Right cardiac atrium (tissue), 5 donors: ENCODE measurements at regions not wholly inside any gene's neighbourhood (a gene's known extent, or its start where the extent isn't known, plus 50 kb on each side); places are given as distances from the start of the nearest gene placed in this dataset.

Experiments
- ATAC-seq, 2 donors: fragments of 200-7000 bp; cut with Tn5 transposase; one replicate each; pipeline versions ENCODE4 v1.8.0 to v1.9.1; 2020; ENCODE audit warnings: moderate library complexity in 2 of 2, mild to moderate bottlenecking in 1 of 2
- DNase-seq, 3 donors: peaks; one replicate each; pipeline ENCODE4 v3.0.0-alpha.2; 2020
- H3K27ac ChIP-seq: one replicate; pipeline ENCODE4 v1.5.1; 2013; ENCODE audit warnings: mild to moderate bottlenecking, low read length, control low read depth, moderate library complexity
- H3K27me3 ChIP-seq: one replicate; pipeline ENCODE4 v1.6.1; 2013; ENCODE audit not compliant: control insufficient read depth, insufficient read depth
- H3K4me1 ChIP-seq: one replicate; pipeline ENCODE4 v1.6.1; 2013; ENCODE audit warnings: low read length; ENCODE audit not compliant: control insufficient read depth, insufficient read depth
- H3K4me3 ChIP-seq: one replicate; pipeline ENCODE4 v1.5.1; 2013; ENCODE audit warnings: low read length, control low read depth
- H3K9me3 ChIP-seq: one replicate; pipeline ENCODE4 v1.6.1; 2013; ENCODE audit warnings: low read length; ENCODE audit not compliant: control insufficient read depth
- WGBS: extraction: QIAGEN DNeasy Blood & Tissue Kit; methylation state at CpG from one replicate; pipeline ENCODE4 v1.1.7; 2013; 5-methylcytosine and 5-hydroxymethylcytosine counted together
- intact Hi-C, 4 donors: fragments of 100-400 bp; cut with DNase I; formaldehyde crosslinking; loops; one replicate each; pipeline versions ENCODE4 v1.11.0 to v1.14.0; 2022 to 2023
- donor health status: healthy with polysubstance abuse.
- donor health status: DM: no; HTN: yes; CAD: no.
- donor health status: DM: no; HTN: no; CAD: no.
- donor health status: DM: no; HTN: yes; CAD: no; lungs with severe emphysema.
- donor health status: DM: yes; HTN: yes; CAD: no.

GRCh38 chr4:41458689-41459088 lies 79.3 kb upstream of the LIMCH1 start:
- Histone ChIP-seq H3K4me3 (no peak overlapping the region), H3K4me1 (peaks cover 7% of the 10 kb centered on the region), H3K27me3 (no peaks in the 10 kb centered on the region), H3K9me3 (no peaks in the 10 kb centered on the region), H3K27ac (no peak overlapping the region)
- intact Hi-C loops, result loop anchor here in 1 of 4 donors (10.0 kb wide), 1 partner anchor 156 kb away; no protein-coding TSS in a partner anchor
- WGBS, result 85% methylated on average over 2 of the region's 2 CpGs
- DNase-seq, result no peak
- ATAC-seq, result no peak

DNA sequence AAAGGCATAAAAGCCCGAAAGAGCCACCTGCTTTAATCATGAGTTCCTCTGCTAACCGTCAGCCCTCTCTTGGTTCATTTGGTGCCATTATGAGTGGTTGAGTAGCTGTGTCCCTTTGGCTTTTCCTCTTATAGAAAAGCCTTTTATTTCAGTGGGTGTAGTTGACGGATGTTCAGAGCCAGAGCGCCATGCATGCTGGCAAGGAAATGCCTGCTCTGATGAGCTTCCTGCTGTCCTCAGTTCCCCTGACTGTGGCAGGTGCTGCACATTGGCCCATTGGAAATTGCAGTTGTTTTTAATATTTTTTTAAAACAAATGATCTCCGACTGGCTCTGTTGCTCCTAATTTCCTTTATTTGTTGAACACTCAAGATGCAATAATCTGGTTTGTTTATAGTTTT lies 77.3 kb upstream of the LIMCH1 start:
- DNase-seq (no peak), ATAC-seq (no peak)
- no peak overlapping the region for H3K27ac ChIP-seq
- peaks cover 8% of the 10 kb centered on the region for H3K4me1 ChIP-seq
- WGBS, result 75% methylated on average over 5 of the region's 5 CpGs
- no peaks in the 10 kb centered on the region for H3K9me3 ChIP-seq
- H3K27me3 ChIP-seq, result no peaks in the 10 kb centered on the region
- no peak overlapping the region for H3K4me3 ChIP-seq
- intact Hi-C loops, result no loop called here

DNA sequence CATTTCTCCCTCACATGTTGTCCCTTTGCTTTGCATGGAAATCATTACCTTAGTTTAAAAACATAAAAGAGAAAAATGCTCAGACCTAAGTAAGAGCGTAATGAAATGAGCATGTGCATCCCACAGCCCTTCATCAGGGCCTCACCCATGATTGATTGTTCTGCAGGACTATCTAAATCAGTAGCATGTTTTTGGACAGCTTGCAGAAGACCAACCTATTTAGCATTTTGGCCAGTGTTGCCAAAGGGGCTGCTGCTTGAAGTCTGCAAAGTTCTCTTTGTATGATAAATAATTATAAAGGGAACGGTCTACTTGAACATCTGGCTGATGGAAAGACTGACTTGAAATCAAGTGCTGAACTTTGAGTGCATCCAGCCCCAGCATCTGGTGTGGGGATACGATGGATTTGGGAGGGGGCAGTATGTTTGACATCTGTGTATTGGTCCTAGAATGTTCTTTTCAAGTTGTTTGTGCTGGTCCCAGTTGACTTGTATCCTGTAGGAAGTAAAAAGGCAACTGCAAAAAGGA lies 76.1 kb upstream of the LIMCH1 start:
- H3K4me3 ChIP-seq, result no peak overlapping the region
- no peak overlapping the region for H3K27ac ChIP-seq
- DNase-seq (no peak), ATAC-seq (no peak)
- no peaks in the 10 kb centered on the region for H3K9me3 ChIP-seq
- no peaks in the 10 kb centered on the region for H3K27me3 ChIP-seq
- H3K4me1 ChIP-seq, result peaks cover 5% of the 10 kb centered on the region
- intact Hi-C loops, result no loop called here
- 46% methylated on average over 3 of the region's 3 CpGs for WGBS

GRCh38 chr4:41465146-41465761 lies 72.7 kb upstream of the LIMCH1 start:
- Histone ChIP-seq H3K27me3 (no peaks in the 10 kb centered on the region), H3K4me3 (no peak overlapping the region), H3K9me3 (no peaks in the 10 kb centered on the region), H3K4me1 (peaks cover 3% of the 10 kb centered on the region), H3K27ac (no peak overlapping the region)
- intact Hi-C loops, result no loop called here
- WGBS, result 88% methylated on average over 5 of the region's 5 CpGs
- DNase-seq (no peak), ATAC-seq (no peak)

GRCh38 chr4:41466249-41466648 lies 71.7 kb upstream of the LIMCH1 start:
- Histone ChIP-seq H3K9me3 (no peaks in the 10 kb centered on the region), H3K27ac (no peak overlapping the region), H3K4me1 (peaks cover 3% of the 10 kb centered on the region), H3K4me3 (no peak overlapping the region), H3K27me3 (no peaks in the 10 kb centered on the region)
- ATAC-seq, result no peak
- DNase-seq, result no peak
- WGBS, result 86% methylated on average over 2 of the region's 2 CpGs
- intact Hi-C loops, result no loop called here

- Histone ChIP-seq H3K4me1 (peaks cover 3% of the 10 kb centered on the region), H3K27ac (no peak overlapping the region), H3K27me3 (no peaks in the 10 kb centered on the region), H3K9me3 (no peaks in the 10 kb centered on the region), H3K4me3 (no peak overlapping the region)
- 55% methylated on average over 1 of the region's 1 CpG for WGBS
- intact Hi-C loops, result no loop called here
- no peak for DNase-seq
- ATAC-seq, result no peak
Measured at GRCh38 chr4:41468122-41468521, 69.8 kb upstream of the LIMCH1 start.

- WGBS, result 79% methylated on average over 9 of the region's 9 CpGs
- H3K9me3 ChIP-seq, result no peaks in the 10 kb centered on the region
- no peak overlapping the region for H3K4me3 ChIP-seq
- peaks cover 2% of the 10 kb centered on the region for H3K4me1 ChIP-seq
- no peaks in the 10 kb centered on the region for H3K27me3 ChIP-seq
- DNase-seq (no peak), ATAC-seq (no peak)
- no peak overlapping the region for H3K27ac ChIP-seq
- intact Hi-C loops, result no loop called here
Measured at GRCh38 chr4:41471126-41472071, 66.6 kb upstream of the LIMCH1 start.

GRCh38 chr4:41472081-41472480 lies 65.9 kb upstream of the LIMCH1 start:
- H3K4me1 ChIP-seq, result peaks cover 2% of the 10 kb centered on the region
- ATAC-seq, result no peak
- H3K27me3 ChIP-seq, result no peaks in the 10 kb centered on the region
- WGBS, result 82% methylated on average over 5 of the region's 5 CpGs
- H3K4me3 ChIP-seq, result no peak overlapping the region
- no peak for DNase-seq
- H3K27ac ChIP-seq, result no peak overlapping the region
- intact Hi-C loops, result no loop called here
- no peaks in the 10 kb centered on the region for H3K9me3 ChIP-seq

DNA sequence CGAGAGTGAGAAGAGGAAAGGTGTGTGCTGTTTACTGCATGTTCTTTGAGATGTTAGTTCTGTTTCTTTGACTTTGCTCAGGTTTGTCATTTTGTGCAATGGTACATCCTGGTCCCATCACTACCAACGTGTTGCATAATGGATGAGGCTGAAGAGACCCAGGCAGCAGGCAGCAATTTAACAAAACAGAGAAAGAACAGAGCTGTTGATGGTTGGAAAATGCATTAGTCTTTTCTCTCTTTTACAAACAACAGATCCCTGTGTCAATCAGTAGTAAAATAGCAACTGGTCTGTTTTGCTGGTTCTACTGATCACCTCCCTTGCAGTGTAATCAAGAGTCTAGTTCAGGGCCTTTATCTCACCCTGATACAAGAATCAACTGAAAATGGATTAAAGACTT lies 64.8 kb upstream of the LIMCH1 start:
- intact Hi-C loops, result no loop called here
- no peak overlapping the region for H3K27ac ChIP-seq
- H3K4me1 ChIP-seq, result peaks cover 2% of the 10 kb centered on the region
- H3K9me3 ChIP-seq, result no peaks in the 10 kb centered on the region
- DNase-seq (no peak), ATAC-seq (no peak)
- H3K4me3 ChIP-seq, result no peak overlapping the region
- WGBS, result 79% methylated on average over 2 of the region's 2 CpGs
- H3K27me3 ChIP-seq, result no peaks in the 10 kb centered on the region

DNA sequence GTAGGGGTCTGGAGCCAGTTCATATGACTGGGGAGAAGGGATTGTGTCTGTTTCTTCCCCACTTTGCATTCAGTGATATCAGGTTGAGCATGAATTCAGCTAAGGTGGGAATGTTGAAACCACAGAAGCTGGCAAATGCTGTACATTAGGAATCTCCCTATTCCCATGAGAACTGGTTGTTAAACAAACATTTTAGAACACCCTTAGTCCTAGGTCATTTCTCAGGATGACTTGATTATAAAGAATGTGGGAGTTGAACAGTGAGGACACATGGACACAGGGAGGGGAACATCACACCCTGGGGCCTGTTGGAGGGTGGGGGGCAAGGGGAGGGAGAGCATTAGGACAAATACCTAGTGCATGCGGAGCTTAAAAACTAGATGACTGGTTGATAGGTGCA lies 62.6 kb upstream of the LIMCH1 start:
- DNase-seq (no peak), ATAC-seq (no peak)
- intact Hi-C loops, result no loop called here
- WGBS, result 98% methylated on average over 1 of the region's 1 CpG
- Histone ChIP-seq H3K4me1 (peaks cover 2% of the 10 kb centered on the region), H3K4me3 (no peak overlapping the region), H3K27ac (no peak overlapping the region), H3K9me3 (no peaks in the 10 kb centered on the region), H3K27me3 (no peaks in the 10 kb centered on the region)

GRCh38 chr4:41476310-41476885 lies 61.6 kb upstream of the LIMCH1 start:
- Histone ChIP-seq H3K9me3 (no peaks in the 10 kb centered on the region), H3K27ac (no peak overlapping the region), H3K4me3 (no peak overlapping the region), H3K27me3 (no peaks in the 10 kb centered on the region), H3K4me1 (peaks cover 2% of the 10 kb centered on the region)
- WGBS, result 92% methylated on average over 3 of the region's 3 CpGs
- intact Hi-C loops, result no loop called here
- no peak for ATAC-seq
- DNase-seq, result no peak
